ENCODE measurements at regions not wholly inside any gene's neighbourhood (a gene's known extent, or its start where the extent isn't known, plus 50 kb on each side); places are given as distances from the start of the nearest gene placed in this dataset.
"Not testable (repeated sequence)": the region's sequence is repeated elsewhere in the genome, so short reads cannot be mapped to it uniquely, and the experiment has no call there.

DNA sequence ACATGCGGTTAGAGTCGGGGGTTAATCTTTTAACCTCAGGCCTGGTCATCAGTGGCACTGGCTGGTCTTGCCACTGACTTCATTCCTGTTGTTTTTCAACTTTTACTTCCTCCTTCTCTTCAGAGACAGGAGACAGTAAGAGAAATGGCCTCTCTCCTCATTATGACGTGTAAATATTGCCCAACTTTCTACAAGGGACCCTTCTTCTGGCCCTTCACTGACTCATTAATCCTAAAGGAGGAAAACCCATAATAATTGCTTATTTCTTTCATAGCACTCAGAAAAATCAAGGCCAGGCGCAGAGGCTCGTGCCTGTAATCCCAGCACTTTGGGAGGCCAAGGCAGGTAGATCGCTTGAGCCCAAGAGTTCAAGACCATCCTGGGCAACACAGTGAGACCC, 89.3 kb upstream of the SLC1A4 start:
- TF ChIP-seq SIN3A (IDR thresholded peaks at IDR 0.05; ENCODE audit: borderline replicate concordance, insufficient read depth, low read depth, low read length); POLR2AphosphoS5 (IDR thresholded peaks at IDR 0.05; ENCODE audit: low read depth, low read length): not testable (repeated sequence)
- TF ChIP-seq, protein P1, sequence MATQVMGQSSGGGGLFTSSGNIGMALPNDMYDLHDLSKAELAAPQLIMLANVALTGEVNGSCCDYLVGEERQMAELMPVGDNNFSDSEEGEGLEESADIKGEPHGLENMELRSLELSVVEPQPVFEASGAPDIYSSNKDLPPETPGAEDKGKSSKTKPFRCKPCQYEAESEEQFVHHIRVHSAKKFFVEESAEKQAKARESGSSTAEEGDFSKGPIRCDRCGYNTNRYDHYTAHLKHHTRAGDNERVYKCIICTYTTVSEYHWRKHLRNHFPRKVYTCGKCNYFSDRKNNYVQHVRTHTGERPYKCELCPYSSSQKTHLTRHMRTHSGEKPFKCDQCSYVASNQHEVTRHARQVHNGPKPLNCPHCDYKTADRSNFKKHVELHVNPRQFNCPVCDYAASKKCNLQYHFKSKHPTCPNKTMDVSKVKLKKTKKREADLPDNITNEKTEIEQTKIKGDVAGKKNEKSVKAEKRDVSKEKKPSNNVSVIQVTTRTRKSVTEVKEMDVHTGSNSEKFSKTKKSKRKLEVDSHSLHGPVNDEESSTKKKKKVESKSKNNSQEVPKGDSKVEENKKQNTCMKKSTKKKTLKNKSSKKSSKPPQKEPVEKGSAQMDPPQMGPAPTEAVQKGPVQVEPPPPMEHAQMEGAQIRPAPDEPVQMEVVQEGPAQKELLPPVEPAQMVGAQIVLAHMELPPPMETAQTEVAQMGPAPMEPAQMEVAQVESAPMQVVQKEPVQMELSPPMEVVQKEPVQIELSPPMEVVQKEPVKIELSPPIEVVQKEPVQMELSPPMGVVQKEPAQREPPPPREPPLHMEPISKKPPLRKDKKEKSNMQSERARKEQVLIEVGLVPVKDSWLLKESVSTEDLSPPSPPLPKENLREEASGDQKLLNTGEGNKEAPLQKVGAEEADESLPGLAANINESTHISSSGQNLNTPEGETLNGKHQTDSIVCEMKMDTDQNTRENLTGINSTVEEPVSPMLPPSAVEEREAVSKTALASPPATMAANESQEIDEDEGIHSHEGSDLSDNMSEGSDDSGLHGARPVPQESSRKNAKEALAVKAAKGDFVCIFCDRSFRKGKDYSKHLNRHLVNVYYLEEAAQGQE (IDR thresholded peaks at IDR 0.05; ENCODE audit: insufficient read depth in 1 of 2, low read depth in 2 of 2, low read length in 1 of 2) = not testable (repeated sequence)
- TF ChIP-seq, protein P2, sequence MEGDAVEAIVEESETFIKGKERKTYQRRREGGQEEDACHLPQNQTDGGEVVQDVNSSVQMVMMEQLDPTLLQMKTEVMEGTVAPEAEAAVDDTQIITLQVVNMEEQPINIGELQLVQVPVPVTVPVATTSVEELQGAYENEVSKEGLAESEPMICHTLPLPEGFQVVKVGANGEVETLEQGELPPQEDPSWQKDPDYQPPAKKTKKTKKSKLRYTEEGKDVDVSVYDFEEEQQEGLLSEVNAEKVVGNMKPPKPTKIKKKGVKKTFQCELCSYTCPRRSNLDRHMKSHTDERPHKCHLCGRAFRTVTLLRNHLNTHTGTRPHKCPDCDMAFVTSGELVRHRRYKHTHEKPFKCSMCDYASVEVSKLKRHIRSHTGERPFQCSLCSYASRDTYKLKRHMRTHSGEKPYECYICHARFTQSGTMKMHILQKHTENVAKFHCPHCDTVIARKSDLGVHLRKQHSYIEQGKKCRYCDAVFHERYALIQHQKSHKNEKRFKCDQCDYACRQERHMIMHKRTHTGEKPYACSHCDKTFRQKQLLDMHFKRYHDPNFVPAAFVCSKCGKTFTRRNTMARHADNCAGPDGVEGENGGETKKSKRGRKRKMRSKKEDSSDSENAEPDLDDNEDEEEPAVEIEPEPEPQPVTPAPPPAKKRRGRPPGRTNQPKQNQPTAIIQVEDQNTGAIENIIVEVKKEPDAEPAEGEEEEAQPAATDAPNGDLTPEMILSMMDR (IDR thresholded peaks at IDR 0.05) = not testable (repeated sequence)
